Motor neuron (in vitro differentiated cells): ENCODE measurements at regions not wholly inside any gene's neighbourhood (a gene's known extent, or its start where the extent isn't known, plus 50 kb on each side); places are given as distances from the start of the nearest gene placed in this dataset.

ENCODE experiments used
- ATAC-seq, 8 experiments: fragments of 200-7000 bp; cut with Tn5 transposase; replicated peaks in 6 of 8; 2 replicates each; pipeline ENCODE4 v1.8.0; 2021; ENCODE audit warnings: mild to moderate bottlenecking in 8 of 8, moderate library complexity in 8 of 8
- H3K27ac ChIP-seq, 2 donors: fragments of 250-450 bp; sonication (Bioruptor Pico); 2 replicates each; pipeline ENCODE4 v1.9.0; 2021; ENCODE audit warnings: antibody characterized with exemption in 2 of 2, mild to moderate bottlenecking in 2 of 2, moderate library complexity in 1 of 2
- H3K4me1 ChIP-seq, 2 donors: fragments of 250-450 bp; sonication (Bioruptor Pico); replicated peaks in 1 of 2; 2 replicates each; pipeline ENCODE4 v1.6.1; 2021; ENCODE audit warnings: antibody characterized with exemption in 2 of 2, mild to moderate bottlenecking in 2 of 2, moderate library complexity in 1 of 2
- H3K4me3 ChIP-seq, 5 donors: fragments of 250-450 bp; sonication (Bioruptor Pico); 2 replicates each; pipeline ENCODE4 v1.9.0; 2021; ENCODE audit warnings: antibody characterized with exemption in 5 of 5, mild to moderate bottlenecking in 5 of 5, moderate library complexity in 4 of 5
- WGBS, 10 experiments: fragments of 450-650 bp; shearing (Covaris generic); methylation state at CpG; one replicate each; pipeline ENCODE4 v1.0.0; 2022; 5-methylcytosine and 5-hydroxymethylcytosine counted together
- in situ Hi-C, 9 experiments: fragments of 400-800 bp; cut with MboI; loops; one replicate each; pipeline ENCODE4 v1.15.0; 2021; ENCODE audit warnings: low sequenced_read_pairs in 9 of 9, low pct_unique_long_range_greater_than_20kb in 2 of 9; ENCODE audit not compliant: unreplicated experiment in 9 of 9

DNA sequence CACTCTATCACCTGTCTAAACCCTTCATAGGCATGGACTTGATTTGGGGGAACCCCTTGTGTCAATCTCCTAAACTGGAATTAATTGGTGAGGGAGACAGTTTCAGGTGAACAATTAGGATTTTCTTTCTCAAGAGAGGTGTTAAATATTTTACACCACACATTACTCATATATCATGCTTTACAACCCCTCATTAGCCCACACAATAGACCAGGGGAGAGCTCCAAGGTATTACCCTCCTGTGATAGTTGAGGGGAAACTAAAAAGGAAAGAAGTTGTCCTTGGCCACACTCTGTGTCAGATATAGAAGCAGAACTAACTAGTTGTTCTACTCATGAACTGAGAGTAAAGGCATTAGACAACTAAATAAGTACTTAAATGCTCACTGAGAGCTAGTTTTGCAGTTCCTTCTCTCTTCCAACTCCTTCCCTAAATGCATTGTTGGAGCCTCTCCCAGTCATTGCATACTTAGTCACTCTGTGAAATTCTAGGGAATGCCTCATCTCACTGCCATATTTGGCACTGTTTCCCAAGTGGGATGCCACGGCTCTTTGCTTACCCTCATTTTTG, 183.7 kb upstream of the CEP162 start:
- WGBS, 10 experiments = 0 to 100% (median 92%) methylated on average over 1 of the region's 1 CpG; no CpG with 5 or more reads in 6 of the 10 experiments
- ATAC-seq = peak in 3 of 8 experiments; percentile 70 to 99 (median 98)
- Histone ChIP-seq H3K4me1 (no peaks in the 10 kb centered on the region), H3K4me3 (no peak overlapping the region), H3K27ac (no peak overlapping the region)
- in situ Hi-C loops = no loop called here

DNA sequence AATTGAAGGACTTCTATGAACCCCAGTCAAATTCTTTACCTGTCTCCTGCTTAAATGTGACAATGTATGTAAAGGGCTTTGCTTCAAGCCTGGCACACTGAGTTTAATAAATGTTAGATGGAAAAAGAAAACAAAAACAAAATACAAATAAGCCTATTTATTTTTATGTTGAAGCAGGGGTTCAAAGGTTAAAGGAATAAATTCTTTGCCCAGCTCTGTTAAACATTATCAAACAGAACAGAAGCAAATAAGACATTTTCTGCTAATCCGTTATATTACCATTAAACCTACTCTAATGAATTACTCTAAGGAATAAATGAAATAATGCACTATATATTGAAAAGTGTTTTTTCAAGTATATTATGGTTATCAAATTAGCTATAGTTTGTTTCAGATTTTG, 182.5 kb upstream of the CEP162 start:
- no peak overlapping the region for H3K27ac ChIP-seq
- no peak overlapping the region for H3K4me3 ChIP-seq
- in situ Hi-C loops = no loop called here
- 70 to 100% (median 100%) methylated on average over 1 of the region's 1 CpG; no CpG with 5 or more reads in 2 of the 10 experiments for WGBS, 10 experiments
- ATAC-seq = no peak
- H3K4me1 ChIP-seq = no peaks in the 10 kb centered on the region

DNA sequence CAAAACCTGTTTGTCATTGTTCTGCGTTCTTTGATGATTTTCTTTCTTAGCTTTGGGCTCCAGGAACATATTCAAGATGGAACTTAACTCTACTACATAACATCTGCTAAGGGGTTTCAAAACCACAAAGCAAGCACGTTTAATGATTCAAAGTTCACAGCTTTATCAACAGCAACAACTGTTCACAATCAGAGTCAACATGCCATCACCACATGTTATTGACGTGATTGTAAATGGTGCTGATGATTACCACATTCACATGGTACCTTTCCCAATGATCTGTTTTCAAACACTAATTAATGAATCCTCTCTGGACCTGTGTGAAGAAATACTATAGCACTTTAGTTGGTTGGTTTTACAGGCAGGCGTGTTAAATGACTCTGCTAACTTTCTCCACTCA, 180.6 kb upstream of the CEP162 start:
- WGBS, 10 experiments = 0 to 100% (median 56%) methylated on average over 1 to 4 of the region's 4 CpGs
- Histone ChIP-seq H3K27ac (no peak overlapping the region), H3K4me1 (no peaks in the 10 kb centered on the region), H3K4me3 (no peak overlapping the region)
- no peak for ATAC-seq
- in situ Hi-C loops = no loop called here

DNA sequence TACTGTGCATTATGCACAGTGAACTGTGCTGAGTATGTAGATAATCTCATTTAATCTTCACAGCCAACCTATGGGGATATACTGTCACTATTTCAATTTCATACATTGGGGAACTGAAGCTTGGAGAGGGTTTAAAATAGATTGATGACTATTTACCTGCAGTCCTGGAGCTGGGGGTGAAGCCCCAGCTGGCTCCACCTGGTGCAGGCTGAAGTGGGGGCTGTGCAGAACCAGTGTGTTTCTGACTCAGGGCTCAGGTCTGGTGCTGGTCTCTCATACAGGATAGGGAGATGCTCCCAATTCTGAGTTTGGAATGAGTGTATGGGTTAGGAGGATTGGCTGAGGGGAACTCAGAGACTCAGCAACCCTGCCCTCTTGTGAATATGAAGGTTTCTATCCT, 176.1 kb upstream of the CEP162 start:
- ATAC-seq = no peak
- H3K27ac ChIP-seq = no peak overlapping the region
- in situ Hi-C loops = no loop called here
- no peak overlapping the region for H3K4me3 ChIP-seq
- no peaks in the 10 kb centered on the region for H3K4me1 ChIP-seq

DNA sequence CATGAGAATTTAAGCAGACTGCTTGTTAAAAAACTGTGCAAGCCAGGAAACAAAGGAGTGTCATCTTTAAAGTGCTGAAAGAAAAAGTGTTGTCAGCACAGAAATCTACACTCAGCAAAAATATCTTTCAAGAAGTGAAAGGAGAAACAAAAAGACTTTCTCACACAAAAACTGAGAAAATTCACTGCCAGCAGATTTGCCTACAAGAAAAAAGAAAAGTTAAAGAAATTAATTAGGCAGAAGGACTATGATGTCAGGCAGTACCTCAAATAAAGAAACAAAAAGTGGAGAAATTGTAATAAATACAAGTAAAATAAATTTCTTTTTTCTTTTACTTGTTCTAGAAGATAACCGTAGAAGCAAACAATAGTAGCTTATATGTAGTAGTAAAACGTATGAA, 171.6 kb upstream of the CEP162 start:
- no peak overlapping the region for H3K4me3 ChIP-seq
- in situ Hi-C loops = no loop called here
- no peak for ATAC-seq
- 31 to 100% (median 81%) methylated on average over 2 of the region's 2 CpGs for WGBS, 10 experiments
- H3K27ac ChIP-seq = no peak overlapping the region
- H3K4me1 ChIP-seq = no peaks in the 10 kb centered on the region

DNA sequence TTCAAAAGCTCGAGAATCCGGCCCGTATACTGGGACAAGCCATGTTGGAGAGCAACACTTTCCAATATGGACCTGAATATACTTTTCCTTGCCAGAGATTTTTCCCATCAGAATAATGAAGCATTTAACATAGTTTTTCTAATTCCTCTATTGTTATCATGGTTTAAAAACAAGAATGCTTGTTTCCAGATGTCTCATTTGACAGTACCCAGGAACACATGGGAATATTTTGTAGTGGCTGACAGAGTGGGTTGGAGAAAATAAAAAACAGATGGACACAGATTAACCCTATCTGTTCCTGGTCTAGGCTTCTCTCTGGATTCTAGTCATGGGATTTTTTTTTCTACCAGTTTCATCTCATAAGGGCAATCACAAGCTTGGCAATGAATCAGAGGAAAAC, 164.8 kb upstream of the CEP162 start:
- ATAC-seq = no peak
- Histone ChIP-seq H3K4me1 (no peaks in the 10 kb centered on the region), H3K4me3 (no peak overlapping the region), H3K27ac (no peak overlapping the region)
- in situ Hi-C loops = no loop called here
- WGBS, 10 experiments = 20 to 96% (median 86%) methylated on average over 1 to 3 of the region's 3 CpGs; no CpG with 5 or more reads in 3 of the 10 experiments

DNA sequence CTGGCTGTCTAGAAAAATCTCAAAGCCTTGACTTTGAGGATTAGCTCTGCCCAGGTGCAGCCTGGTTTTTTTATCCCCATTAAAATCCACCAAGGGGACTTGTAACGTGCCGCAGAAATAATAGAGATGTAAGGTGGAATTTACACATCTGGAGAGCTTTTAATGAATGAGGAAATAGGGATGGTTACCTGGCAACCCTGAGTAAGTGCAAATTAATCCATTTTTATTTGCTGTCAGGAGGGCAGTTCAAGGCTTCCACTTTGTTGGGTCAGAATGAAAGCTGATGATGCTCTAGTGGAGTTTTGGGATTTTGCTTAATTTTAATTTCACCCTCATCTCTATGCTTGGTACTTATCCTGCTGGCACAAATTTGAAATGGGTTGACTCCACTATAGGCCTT, 163.4 kb upstream of the CEP162 start:
- H3K27ac ChIP-seq = no peak overlapping the region
- WGBS, 10 experiments = 76 to 100% (median 88%) methylated on average over 2 of the region's 2 CpGs; no CpG with 5 or more reads in 3 of the 10 experiments
- ATAC-seq = no peak
- no peak overlapping the region for H3K4me3 ChIP-seq
- H3K4me1 ChIP-seq = no peaks in the 10 kb centered on the region
- in situ Hi-C loops = no loop called here

DNA sequence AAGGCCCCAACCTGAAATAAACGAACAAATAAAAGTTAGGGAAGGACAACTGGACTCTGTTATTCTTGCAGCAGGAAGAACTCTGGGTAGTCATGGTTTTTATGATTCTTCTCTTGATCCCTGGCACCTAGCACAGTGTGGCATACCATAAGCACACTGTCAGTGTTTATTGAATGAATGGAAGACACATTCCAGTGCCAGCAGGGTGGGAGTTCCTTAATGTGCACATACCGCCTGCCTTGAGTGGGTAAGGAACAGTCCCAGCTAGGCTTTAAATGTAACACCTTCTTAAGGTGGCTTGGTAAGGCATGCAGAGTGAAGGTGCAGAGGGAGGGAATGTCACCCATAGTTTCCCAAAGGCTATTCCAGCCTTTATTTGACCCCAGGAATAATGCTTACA, 162.9 kb upstream of the CEP162 start:
- in situ Hi-C loops = no loop called here
- H3K27ac ChIP-seq = no peak overlapping the region
- 33 to 100% (median 63%) methylated on average over 1 to 2 of the region's 2 CpGs; no CpG with 5 or more reads in 3 of the 10 experiments for whole genome bisulfite sequencing, 10 experiments

DNA sequence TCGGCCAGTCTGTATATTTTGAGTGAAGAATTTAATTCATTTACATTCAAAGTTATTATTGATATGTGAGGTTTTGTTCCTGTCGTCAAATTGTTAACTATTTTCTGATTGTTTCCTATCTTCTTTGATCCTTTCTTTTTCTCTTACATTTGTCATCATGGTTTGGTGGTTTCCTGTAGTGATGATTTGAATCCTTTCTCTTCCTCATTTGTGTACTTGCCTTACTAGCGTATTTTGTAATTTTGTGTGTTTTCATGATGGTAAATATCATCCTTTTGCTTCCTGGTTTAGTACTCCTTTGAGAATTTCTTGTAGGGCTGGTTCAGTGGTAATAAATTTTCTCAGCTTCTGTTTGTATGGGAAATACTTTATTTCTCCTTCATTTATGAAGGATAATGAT, 151.7 kb upstream of the CEP162 start:
- Histone ChIP-seq H3K4me1 (no peaks in the 10 kb centered on the region), H3K4me3 (no peak overlapping the region), H3K27ac (no peak overlapping the region)
- ATAC-seq = no peak
- 58 to 100% (median 85%) methylated on average over 2 to 3 of the region's 3 CpGs; no CpG with 5 or more reads in 1 of the 10 experiments for WGBS, 10 experiments
- in situ Hi-C loops = no loop called here

More for the DNA sequence above, 162.9 kb upstream of the CEP162 start:
- no peaks in the 10 kb centered on the region for H3K4me1 ChIP-seq
- ATAC-seq = peak in 1 of 8 experiments; percentile 16
- no peak overlapping the region for H3K4me3 ChIP-seq

DNA sequence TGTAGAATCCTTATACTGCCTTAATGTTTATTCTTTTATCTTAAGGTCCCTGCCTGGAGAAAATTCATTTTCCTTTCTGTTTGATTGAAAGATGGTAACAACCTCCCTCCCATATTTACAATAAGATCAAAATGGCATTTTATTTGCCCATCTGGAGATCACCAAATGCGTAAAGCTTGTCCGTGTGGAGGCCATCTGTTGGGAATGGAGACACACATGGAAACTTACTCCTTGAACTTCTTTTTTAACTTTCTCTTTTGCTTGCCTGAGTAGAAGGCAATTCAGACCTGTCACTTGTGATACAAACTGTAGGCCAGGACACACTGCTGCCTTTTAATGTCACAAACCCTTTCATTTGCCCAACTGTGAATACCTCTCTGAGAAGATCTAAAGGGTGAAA, 144.8 kb upstream of the CEP162 start:
- peak in 2 of 8 experiments; percentile 56 to 72 for ATAC-seq
- H3K4me1 ChIP-seq = no peaks in the 10 kb centered on the region
- in situ Hi-C loops = no loop called here
- H3K4me3 ChIP-seq = no peak overlapping the region
- 43 to 100% (median 93%) methylated on average over 1 to 2 of the region's 2 CpGs; no CpG with 5 or more reads in 4 of the 10 experiments for WGBS, 10 experiments
- H3K27ac ChIP-seq = no peak overlapping the region

DNA sequence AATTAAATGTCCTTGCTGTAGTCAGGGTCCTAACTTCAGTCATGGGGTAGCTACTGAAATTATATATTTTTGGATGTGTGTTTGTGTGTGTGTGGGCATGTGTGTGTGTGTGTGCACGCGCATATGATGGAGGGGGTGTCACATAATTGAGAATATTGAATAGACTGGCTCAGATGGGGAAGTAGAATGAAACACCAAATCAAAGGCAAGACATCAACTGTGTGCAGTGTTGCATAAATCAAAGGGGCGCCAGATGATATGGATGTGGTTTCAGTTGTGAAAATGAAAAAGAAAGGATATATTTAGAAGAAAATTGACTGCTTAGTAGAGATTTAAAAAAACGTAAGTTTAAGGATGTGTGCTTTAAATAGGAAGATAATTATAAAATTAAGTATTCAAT, 144.2 kb upstream of the CEP162 start:
- in situ Hi-C loops = no loop called here
- Histone ChIP-seq H3K4me1 (no peaks in the 10 kb centered on the region), H3K27ac (no peak overlapping the region), H3K4me3 (no peak overlapping the region)
- 10 to 84% (median 52%) methylated on average over 1 to 4 of the region's 4 CpGs for WGBS, 10 experiments
- no peak for ATAC-seq

DNA sequence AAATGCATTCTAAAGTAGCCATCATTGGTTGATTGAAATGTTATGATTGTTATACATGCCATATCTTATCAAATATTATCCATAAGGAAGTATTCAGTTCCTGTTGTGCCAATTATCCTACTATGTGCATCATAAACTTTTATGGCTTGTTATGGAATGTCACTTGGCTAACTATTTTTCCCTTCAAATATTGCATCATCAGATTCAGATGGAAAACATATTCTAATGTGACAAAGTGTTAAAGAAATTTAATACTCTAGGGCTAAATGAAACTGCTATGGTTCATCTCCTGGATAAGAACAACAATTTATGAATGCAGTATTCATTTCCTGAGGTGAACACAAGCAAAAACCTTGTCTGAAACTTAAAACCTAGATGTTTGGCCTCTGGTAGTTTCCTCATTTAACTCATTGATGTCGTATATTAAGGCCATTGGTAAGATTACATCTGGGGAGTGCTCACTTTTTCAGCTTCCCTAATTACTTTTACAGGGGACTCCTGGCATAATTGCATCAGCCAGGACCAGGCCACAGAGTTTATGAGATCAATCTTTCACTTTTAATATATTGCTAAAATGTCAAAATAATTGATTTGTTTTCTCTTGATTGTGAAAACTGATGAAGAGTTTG, 134.9 kb upstream of the CEP162 start:
- H3K27ac ChIP-seq = no peak overlapping the region

DNA sequence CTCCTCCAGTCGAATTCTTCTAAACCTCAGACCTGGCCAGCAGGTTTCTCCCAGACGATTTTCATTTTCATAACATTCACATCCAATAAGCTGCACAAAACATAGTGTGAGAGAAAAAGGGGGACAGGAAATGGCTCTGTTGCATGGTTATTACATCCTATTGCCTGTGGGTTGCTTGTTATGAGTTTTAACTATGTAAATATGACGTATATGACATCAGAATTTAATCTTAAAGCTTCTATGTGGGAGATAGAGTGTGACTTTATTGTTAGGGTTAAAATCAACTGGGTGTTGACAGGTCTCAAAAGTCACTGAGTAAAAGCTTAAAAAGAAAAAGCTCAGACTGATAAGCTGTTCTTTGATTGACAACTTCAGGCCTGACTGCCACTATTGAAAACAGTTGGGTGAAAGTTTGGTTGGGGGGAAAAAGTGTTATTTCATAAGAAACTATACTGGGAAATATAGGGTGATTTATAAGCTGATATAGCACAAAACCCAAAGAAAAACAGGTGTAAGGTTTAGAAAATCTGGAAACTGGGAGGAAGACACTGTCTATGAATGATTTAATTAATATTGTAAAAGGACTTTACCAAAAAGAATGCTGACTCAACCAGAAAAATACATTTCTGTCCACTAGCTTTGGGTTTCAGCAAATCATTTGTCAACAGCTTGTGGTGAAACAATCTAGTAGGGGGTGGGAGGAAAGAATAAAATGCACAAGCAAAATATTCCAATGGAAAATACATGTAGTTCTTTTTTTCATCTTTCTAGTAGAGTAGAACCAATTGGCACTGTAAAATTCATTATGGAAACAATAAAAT, 134.1 kb upstream of the CEP162 start:
- WGBS, 10 experiments = 21 to 56% (median 33%) methylated on average over 1 to 3 of the region's 3 CpGs
- Histone ChIP-seq H3K4me1 (no peaks in the 10 kb centered on the region), H3K27ac (no peak overlapping the region), H3K4me3 (no peak overlapping the region)
- in situ Hi-C loops = no loop called here
- peak in 1 of 8 experiments; percentile 79 for ATAC-seq

More for the DNA sequence above, 134.9 kb upstream of the CEP162 start:
- Histone ChIP-seq H3K4me1 (no peaks in the 10 kb centered on the region), H3K4me3 (no peak overlapping the region)
- peak in 2 of 8 experiments; percentile 27 to 83 for ATAC-seq
- WGBS, 10 experiments = 0 to 100% (median 50%) methylated on average over 1 of the region's 1 CpG; no CpG with 5 or more reads in 2 of the 10 experiments
- in situ Hi-C loops = no loop called here
